Limb (tissue), 2 donors: ENCODE measurements at regions not wholly inside any gene's neighbourhood (a gene's known extent, or its start where the extent isn't known, plus 50 kb on each side); places are given as distances from the start of the nearest gene placed in this dataset.
"Not testable (repeated sequence)": the region's sequence is repeated elsewhere in the genome, so short reads cannot be mapped to it uniquely, and the experiment has no call there.

Experiments
- DNase-seq, 2 donors: peaks; one replicate each; pipeline ENCODE4 v3.0.0-alpha.2; 2016; ENCODE audit errors: extremely low spot score in 2 of 2

DNA sequence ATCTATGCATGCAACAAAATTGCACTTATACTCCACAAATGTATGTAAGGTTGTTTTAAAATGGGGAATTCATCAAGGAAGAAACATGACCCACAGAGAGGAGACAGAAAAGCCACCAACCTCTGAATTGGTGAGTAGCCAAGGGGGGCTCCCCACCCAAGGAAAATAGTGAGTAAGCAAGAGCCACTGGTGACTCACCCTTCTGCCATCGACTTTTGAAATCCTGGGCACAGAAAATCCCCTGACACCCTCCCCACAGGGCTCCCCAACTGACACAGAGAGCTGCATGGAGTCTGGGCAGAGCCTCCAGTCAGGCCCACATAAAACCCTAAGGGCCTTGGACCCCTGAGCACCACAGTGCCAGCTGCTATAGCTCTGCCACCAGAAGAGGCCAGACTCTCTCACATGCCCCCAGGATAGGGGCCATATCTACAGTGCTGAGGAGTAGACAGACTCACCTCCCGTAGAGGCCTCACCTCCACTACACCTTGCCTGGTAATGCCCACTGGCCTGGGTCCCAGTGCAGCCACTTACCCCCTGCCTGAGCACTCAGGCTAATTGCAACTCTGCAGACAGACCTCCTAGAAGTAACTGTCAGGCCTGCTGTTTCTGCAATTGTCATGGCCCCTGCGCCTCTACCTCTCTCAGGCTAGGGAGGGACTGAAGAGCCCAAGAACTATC is 244.7 kb upstream of the WSB1 start:
- no peak for DNase-seq

DNA sequence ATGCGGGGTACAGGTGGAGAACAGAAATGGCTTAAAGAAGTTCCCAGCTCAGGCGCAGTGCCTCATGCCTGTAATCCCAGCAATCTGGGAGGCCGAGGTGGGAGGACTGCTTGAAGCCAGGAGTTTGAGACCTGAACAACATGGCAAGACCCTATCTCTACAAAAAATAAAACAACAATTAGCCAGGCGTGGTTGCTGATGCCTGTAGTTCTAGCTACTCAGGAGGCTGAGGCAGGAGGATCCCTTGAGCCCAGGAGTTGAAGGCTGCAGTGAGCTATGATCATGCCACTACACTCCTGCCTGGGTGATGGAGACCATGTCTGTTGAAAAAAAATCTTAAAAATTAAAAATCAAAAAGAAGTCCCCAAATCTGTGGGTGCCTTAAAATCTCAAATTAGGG is 228.3 kb upstream of the WSB1 start:
- DNase-seq = no peak

DNA sequence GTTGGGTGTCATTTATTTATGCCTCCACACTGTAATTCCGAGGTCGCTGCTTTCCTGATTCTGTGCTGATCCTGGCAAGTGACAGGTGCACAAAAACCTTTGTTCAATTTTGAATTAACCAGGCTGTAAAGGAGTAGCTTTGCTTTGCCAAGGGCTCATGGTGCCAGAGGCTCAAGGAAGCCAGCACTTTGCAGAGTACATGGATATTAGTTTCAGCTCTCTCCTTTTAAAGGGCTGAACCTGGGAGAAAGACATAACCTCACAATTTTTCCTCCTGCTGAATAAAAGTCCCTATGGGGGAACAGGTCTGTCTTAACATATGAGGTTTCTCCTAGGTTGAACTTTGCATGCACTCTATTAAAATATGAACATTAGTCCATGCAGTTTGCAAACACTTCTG is 227.6 kb upstream of the WSB1 start:
- no peak for DNase-seq

DNA sequence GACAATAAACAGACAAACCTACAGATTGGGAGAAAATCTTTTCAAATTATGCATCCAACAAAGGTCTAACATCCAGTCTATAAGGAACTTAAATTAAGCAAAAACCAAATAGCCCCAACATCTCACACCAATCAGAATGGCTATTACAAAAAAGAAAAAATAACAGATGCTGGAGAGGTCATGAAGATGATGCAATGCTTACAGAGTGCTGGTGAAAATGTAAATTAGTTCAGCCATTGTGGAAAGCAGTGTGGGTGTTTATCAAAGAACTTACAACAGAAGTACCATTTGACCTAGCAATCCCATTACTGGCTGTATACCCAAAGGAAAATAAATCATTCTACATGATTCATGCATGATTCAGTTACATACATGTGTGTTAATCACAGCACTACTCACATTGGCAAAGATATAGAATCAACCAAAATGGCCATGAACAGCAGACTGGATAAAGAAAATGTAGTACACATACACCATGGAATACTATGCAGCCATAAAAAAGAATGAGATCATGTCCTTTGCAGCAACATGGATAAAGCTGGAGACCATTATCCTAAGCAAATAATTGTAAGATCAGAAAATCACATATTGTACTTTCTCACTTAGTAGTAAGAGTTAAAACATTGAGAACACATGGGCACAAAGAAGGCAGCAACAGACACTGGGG is 223.9 kb upstream of the WSB1 start:
- DNase-seq = no peak

DNA sequence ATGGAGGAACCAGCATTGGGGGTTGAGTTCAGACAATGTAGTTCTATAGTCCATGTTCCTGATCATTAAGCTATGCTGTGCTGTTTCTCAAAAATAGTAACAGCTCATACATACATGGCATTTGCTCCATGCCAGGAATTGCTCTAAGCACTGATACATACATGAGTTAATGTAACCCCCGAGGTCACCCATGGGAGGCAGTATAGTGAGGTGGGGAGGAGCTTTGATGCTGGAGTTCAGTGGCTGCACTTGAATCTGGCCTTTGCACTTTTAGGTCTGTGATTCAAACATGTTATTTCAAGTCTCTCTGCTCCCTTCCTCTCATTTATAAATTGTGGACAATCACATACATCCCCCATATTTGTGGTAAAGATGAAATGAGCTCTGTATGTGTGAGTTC is 223.1 kb upstream of the WSB1 start:
- no peak for DNase-seq

DNA sequence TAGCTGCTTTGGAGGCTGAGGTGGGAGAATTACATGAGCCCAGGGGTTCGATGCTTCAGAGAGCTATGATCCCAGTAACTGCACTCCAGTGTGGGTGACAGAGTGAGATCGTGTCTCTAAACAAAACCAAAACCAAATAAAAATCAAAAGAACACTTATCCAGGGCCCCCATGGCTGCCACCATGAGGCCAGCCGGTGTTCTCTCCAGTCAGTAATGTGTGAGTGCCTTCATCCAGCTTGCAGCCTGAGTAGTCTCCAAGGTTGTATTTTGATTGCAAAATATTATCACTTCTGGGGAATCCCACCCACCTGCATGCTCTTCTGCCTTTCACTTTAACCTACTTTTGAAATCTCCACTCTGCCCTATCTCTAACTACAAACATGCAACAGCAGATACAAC is 221.0 kb upstream of the WSB1 start:
- no peak for DNase-seq

DNA sequence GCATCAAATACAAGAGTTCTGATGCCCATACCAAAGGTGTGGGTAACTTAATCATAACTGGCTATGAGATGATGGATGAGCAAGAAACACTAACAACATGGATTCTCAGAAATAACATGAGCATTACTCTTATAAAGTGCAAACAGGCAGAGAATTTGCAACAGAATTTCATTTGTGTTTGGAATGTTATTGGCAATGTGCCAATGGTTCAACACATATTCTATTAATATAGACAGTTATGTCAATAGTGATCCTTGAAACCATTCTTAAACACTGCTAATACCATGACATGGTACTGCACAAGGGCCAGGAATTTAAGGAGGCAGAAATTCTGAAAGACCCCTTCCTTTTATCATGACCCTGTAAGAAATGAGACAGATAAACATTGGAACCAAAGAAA is 217.1 kb upstream of the WSB1 start:
- DNase-seq = no peak

DNA sequence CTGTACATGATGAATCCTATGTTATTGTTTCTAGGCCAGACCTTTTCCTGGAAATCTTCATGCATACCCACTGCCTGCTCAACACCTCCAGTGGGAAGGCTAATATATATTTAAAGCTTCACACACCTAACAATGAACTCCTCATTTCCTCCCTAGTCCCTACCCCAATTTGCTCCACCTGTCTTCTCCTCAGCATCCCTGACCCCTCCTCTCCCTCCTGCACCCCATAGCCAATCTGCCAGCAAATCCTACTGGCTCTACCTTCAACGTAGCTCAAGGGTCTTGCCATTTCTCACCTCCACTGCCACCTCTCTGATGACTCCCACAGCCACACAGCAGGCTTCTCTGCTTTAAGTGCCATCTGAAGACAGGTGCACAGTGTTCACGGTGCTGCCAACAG is 215.6 kb upstream of the WSB1 start:
- no peak for DNase-seq

DNA sequence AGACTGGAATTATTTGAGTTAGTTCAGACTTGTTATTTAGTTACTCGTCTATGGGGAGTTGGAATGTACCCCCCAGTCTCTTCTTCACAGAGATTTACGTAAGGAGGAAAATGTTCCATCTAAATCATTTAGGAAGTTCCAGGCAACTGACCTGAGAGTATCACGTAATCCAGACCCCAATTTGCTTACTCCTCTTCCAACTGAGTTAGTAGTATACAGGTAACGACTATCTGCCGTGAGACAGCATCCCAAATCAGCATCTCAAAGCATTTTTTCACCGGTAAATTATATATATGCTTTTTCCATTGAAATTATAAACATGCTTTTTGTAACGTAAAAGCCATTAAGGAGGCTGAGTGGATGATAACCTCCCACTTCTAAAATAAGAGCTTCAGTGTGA is 214.3 kb upstream of the WSB1 start:
- no peak for DNase-seq

DNA sequence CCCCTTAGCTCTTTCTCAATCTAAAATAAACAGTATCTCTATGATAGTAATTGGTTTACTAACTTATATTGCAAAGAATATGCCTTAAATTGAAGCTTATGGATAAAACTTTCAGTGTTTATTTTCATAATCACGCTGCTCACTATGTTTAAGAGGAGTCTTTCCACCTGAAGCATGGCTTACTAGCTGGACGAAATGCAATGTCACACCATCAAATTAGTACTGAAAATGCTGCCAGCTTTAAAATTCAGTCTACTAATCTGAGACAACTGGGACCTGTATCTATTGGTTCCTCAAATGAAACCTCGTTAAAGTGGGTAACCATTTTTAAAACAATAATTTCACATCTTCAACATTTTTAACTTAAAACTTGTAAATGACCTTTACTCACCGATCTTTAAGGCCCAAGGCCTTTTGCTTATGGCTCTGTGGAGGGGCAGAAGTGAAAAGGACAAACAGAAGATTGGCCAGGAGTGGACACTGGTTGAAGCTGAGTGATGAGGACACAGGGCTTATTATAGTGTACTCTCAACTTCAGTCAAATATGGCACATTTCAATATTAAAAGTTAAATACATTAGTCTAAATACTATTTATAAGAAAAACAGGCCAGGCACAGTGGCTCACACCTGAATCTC is 212.8 kb upstream of the WSB1 start:
- DNase-seq = no peak

DNA sequence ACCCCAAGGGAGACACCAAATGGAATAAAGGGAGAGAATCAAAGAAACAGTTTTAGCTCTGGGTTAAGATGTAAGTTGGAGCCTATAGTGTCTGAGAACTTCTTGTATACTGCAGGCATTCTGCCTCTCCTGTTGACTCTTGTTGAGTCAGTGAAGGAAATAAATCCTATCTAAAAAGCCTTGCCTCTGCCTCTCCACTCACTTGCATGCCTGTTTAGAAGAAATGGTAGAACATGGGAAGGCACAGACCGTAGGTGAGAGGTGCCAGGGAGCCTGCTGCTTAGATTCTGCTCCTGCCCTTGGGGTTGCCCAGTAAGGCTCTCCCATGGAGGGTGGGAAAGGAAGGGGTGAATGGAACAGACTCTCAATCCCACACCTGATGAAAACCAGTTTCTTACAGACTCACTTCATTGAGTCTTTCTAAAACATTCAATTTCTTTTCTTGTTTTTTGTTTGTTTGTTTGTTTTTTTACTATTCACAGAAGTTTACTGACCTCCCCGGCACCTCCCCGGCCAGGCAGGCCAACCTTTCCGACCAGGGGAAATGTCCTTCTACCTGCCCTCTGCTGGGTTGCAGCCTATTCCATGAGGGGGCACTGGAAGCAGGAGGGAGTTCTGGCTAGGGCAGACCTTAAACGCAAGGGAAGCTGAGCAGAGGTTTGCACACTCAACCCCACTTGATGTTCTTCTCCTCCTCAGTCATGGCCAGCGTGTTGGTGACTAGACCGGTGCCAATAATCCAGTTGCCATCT is 211.7 kb upstream of the WSB1 start:
- DNase-seq = no peak

DNA sequence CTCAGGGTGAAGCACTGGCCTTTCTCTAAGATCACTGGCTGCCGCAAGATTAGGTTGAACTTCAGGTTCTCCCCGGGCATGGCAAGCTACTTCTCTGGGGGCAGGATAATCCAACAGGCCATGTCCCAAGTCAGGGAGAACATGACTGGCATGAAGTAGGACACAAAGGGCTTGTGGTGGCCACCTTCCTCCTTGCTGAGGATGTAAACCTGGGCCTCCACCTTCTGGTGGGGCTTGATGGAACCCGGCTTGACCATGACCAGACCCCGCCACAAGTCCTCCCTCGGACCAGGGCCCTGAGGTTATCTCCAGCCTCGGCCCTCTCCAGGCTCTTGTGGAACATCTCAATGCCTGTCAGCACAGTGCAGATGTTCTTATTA is 211.1 kb upstream of the WSB1 start:
- DNase-seq = no peak

DNA sequence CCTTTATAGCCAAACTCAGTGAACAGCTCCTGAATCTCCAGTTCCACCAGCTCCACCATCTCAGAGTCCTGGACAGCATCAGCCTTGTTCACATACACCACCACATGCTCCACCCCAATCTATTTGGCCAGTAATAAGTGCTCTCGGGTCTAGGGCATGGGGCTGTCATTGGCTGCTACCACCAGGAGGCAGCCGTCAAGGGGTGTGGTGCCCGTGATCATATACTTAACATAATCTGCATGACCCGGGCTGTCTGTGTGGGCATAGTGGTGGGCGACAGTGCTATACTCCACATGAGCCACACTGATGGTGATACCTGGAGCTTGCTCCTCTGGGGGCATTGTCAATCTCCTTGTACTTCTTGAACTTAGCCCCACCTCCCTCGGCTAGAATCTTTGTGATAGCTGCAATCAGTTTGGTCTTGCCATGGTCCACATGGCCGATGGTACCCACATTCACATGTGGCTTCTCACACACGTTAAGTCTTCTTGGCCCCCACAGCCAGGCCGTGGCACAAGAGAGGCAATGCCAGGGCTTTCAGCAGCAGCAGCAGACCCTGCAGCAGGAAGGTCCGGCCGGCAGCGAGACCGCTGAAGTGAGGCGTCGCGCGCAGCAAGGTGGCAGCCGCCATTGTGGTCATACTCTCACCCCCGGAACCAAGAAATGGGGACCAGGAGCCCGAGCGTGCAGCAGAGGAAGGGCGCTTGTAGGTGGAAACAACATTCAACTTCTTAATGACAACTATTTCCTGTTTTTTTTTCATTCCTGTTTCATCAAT is 210.3 kb upstream of the WSB1 start:
- no peak for DNase-seq

DNA sequence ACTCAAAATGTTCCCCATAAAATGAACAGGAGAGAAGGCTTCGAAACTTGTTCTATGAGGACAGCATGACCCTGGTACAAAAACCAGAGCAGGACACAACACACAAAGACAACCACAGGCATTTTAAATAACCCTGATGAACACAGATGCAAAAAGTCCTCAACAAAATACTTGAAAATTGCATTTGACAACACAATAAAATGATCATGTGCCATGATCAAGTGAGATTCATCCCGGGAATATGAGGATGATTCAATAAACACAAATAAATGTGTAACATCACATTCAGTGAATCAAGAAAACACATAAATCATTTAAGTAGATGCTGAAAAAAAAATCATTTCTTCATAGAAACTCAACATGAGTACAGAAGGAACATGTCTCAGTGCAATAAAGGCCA is 208.4 kb upstream of the WSB1 start:
- DNase-seq = no peak

DNA sequence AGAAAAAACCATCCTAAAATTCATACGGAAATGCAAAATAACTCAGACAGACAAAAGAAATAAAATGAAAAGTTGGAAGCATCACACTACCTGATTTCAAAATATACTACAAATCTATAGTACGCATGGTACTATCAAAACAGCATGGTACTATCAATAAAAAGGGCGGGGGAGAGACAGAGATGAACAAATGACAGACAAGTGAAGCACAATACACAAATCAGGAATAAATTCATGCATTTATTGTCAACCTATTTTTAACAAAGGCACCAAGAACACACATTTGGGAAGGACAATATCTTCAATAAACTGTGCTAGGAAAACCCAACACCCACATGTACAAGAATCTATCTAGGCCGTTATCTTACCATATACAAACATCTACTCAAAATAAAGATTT is 207.4 kb upstream of the WSB1 start:
- no peak for DNase-seq

DNA sequence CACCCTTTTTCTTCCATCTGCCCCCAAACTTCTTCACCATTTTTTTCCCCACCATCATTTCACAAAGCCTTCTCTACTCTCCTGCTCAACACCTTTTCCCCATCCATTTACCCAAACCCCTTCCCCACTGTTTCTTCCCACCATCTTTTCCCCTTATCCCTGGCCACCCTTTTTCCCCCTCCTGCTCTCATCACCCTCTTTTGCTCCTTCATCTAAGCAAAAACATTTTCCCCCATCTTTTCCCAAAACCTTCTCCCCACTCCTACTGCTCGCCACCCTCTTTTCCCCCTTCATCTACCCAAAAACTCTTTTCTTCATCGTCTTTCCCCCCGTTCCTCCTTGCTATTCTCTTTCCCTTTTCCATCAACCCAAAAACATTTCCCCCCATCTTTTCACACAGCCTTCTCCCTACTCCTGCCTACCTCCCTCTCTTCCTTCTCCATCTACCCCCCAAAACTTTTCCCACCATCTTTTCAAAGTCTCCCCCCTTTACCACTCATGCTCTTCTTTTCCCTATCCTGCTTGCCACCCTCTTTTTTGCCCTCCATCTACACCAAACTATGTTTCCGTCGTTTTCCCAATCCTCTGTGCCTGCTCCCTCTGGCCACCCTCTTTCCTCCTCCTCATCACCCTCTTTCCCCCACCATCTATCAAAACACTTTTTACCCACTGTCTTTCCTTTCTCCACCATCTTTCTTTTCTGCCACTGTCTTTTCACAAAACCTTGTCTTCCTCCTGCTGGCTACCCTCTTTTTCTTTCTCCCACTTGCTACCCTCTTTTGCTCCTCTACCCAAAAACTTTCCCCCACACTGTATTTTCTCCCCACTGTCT is 205.8 kb upstream of the WSB1 start:
- DNase-seq = no peak

DNA sequence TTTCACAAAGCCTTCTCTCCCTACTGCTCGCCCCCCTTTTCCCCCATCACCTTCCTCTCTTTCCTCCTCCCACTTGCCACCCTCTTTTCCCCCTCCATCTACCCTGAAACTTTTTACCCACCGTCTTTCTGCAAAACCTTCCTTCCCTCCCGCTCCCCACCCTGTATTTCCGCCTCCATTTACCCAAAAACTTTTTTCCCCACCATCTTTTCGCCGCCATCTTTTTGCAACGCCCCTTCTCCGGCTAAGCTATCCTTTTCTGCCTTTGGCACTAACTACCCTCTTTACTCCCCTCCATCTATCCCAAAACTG is 205.2 kb upstream of the WSB1 start:
- DNase-seq = no peak

DNA sequence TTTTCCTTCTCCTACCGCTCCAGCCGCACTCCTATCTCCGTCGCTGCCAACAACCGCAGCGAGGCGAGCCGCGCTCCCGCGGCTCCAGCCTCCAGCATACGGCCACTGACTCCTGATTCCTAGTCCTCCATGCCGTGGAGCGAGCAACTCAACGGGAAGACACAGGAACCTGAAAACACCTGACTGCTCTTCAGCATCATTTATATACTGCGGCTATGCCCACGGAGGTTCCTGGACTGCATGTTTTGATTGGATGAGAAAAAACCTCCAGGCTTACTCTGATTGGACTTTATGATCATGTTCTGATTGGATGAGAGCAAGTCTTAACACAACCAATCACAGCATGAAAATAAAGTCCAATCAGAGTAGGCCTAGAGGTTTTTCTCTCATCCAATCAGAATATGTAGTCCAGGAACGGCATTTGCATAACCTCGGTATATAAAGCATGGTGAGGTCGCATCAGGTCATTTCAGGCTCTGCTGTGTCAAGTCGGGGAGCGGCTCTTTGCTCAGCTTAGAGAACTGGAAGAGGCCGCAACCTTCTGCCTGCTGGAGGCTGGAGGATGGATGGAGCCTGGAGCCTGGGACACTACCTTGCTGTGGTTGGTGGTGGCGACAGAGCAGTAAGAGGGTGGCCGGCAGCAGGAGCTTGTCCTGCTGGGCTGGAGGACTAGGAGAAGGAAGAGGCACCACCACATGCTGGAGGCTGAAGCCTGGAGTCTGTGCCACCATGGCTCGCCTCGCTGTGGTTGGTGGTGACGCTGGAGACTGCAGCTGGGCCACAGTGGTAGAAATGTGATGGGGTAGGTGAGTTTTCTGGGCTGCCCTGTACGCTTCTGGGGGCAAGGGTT is 204.6 kb upstream of the WSB1 start:
- not testable (repeated sequence) for DNase-seq

DNA sequence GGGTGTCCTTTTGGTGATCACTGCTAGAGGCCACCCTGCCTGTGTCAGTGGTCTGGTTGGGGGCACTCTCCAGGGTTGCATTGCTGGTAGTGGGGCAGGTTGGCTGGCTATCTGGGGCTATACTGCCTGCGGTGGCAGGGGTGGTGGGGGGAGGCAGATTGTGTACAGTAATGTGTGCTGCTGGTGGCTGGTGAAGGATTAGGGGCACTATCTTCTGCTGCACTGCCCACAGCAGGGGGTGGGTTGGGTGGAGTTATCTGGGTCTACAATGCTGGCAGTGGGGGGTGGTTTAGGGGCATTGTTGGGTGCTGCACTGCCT is 204.0 kb upstream of the WSB1 start:
- DNase-seq = no peak

DNA sequence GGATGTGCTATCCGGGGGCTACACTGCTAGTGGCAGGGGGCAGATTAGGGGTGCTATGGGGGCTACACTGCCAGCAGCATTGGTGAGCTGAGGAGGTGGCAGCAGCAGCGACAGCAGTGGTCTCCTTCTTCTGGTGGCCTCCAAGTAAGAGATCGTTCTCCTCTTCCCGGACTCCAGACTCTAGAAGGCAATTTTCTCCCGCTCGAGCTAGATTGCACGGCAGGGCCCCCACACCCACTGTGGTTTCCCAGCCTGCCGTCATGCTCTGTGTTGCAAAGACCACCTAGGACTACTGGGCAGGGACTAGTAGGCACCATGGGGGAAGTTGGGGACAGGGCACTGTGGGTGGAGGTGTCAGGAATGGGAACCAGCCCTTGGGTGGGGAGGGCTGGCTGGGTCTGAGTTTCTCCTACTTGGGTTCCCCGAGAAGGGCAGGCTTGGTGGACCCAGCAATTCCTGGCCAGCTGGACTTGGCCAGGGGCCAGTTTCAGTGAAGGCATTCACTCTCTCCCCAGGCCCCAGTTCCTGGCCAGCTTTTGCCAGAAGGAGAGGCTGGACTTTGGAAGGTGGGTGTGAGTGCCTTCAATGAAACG is 203.4 kb upstream of the WSB1 start:
- not testable (repeated sequence) for DNase-seq
